ENCODE measurements at regions not wholly inside any gene's neighbourhood (a gene's known extent, or its start where the extent isn't known, plus 50 kb on each side); places are given as distances from the start of the nearest gene placed in this dataset.

GRCh38 chr12:86670986-86671385 is 414.8 kb upstream of the MGAT4C start:
- no peak for DNase-seq (ENCODE audit: low spot score)
- TF ChIP-seq CTCF (IDR thresholded peaks at IDR 0.05; ENCODE audit: extremely low read depth, missing control alignments) = no peak

- DNase-seq (ENCODE audit: low spot score) = no peak
- TF ChIP-seq CTCF (IDR thresholded peaks at IDR 0.05; ENCODE audit: extremely low read depth, missing control alignments) = no peak
These were observed 412.8 kb upstream of the MGAT4C start for GRCh38 chr12:86669010-86669409.

GRCh38 chr12:86666316-86666715 is 410.1 kb upstream of the MGAT4C start:
- TF ChIP-seq CTCF (IDR thresholded peaks at IDR 0.05; ENCODE audit: extremely low read depth, missing control alignments) = no peak

GRCh38 chr12:86663716-86664115 is 407.5 kb upstream of the MGAT4C start:
- no peak for TF ChIP-seq CTCF (IDR thresholded peaks at IDR 0.05; ENCODE audit: extremely low read depth, missing control alignments)
- DNase-seq (ENCODE audit: low spot score) = no peak

More at GRCh38 chr12:86666316-86666715, 410.1 kb upstream of the MGAT4C start:
- no peak for DNase-seq (ENCODE audit: low spot score)

- no peak for DNase-seq (ENCODE audit: low spot score)
- TF ChIP-seq CTCF (IDR thresholded peaks at IDR 0.05; ENCODE audit: extremely low read depth, missing control alignments) = no peak
These were observed 407.0 kb upstream of the MGAT4C start for GRCh38 chr12:86663173-86663572.

- TF ChIP-seq CTCF (IDR thresholded peaks at IDR 0.05; ENCODE audit: extremely low read depth, missing control alignments) = no peak
- DNase-seq (ENCODE audit: low spot score) = no peak
These were observed 406.3 kb upstream of the MGAT4C start for GRCh38 chr12:86662464-86662863.

GRCh38 chr12:86660488-86661147 is 404.4 kb upstream of the MGAT4C start:
- DNase-seq (ENCODE audit: low spot score) = no peak
- TF ChIP-seq CTCF (IDR thresholded peaks at IDR 0.05; ENCODE audit: extremely low read depth, missing control alignments) = no peak

All from GM20000 (cell line).